ENCODE measurements at regions not wholly inside any gene's neighbourhood (a gene's known extent, or its start where the extent isn't known, plus 50 kb on each side); places are given as distances from the start of the nearest gene placed in this dataset.

DNA sequence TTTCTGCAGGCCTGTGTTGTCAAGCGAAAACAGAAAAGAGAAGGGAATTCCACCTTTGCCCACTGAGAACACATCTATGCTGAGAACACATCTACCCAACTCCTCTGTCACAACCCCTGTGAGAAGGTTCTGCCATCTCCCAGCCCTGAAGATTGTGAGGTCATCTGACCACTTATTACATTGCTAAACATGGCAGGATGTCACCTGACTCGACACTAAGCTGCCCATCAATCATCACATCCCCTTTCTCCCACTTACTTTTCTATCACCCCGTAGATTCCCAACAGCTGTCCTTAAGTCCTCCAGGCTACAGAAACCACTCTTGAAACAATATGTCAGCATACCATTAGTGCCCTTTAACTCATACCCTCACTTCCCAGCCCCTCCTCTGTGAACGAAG, 64.2 kb upstream of the PRSS3 start:
- TF ChIP-seq, protein P1, sequence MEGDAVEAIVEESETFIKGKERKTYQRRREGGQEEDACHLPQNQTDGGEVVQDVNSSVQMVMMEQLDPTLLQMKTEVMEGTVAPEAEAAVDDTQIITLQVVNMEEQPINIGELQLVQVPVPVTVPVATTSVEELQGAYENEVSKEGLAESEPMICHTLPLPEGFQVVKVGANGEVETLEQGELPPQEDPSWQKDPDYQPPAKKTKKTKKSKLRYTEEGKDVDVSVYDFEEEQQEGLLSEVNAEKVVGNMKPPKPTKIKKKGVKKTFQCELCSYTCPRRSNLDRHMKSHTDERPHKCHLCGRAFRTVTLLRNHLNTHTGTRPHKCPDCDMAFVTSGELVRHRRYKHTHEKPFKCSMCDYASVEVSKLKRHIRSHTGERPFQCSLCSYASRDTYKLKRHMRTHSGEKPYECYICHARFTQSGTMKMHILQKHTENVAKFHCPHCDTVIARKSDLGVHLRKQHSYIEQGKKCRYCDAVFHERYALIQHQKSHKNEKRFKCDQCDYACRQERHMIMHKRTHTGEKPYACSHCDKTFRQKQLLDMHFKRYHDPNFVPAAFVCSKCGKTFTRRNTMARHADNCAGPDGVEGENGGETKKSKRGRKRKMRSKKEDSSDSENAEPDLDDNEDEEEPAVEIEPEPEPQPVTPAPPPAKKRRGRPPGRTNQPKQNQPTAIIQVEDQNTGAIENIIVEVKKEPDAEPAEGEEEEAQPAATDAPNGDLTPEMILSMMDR (IDR thresholded peaks at IDR 0.05 in 4 of 5, conservative IDR thresholded peaks at IDR 0.05 in 1 of 5): no peak
- no peak for TF ChIP-seq POLR2A (IDR thresholded peaks at IDR 0.05)
